GM21619 (cell line): ENCODE measurements at regions not wholly inside any gene's neighbourhood (a gene's known extent, or its start where the extent isn't known, plus 50 kb on each side); places are given as distances from the start of the nearest gene placed in this dataset.
"Not testable (repeated sequence)": the region's sequence is repeated elsewhere in the genome, so short reads cannot be mapped to it uniquely, and the experiment has no call there.

Experiments used
- ATAC-seq: cut with Tn5 transposase; IDR thresholded peaks from one replicate; pipeline ENCODE4 v1.9.1; 2021; ENCODE audit not compliant: unreplicated experiment

- no peak for ATAC-seq
These were observed 1921.9 kb upstream of the LRRTM1 start for GRCh38 chr2:82226441-82226840.

GRCh38 chr2:82224301-82224940, 1919.9 kb upstream of the LRRTM1 start:
- no peak for ATAC-seq

- no peak for ATAC-seq
These were observed 1910.7 kb upstream of the LRRTM1 start for GRCh38 chr2:82215212-82215611.

- no peak for ATAC-seq
These were observed 1894.9 kb upstream of the LRRTM1 start for GRCh38 chr2:82199493-82199852.

- ATAC-seq, result no peak
These were observed 1894.4 kb upstream of the LRRTM1 start for GRCh38 chr2:82198809-82199492.

- ATAC-seq, result no peak
These were observed 1877.7 kb upstream of the LRRTM1 start for GRCh38 chr2:82182270-82182669.

GRCh38 chr2:82175210-82175609, 1870.7 kb upstream of the LRRTM1 start:
- ATAC-seq, result not testable (repeated sequence)

- ATAC-seq, result no peak
These were observed 1867.9 kb upstream of the LRRTM1 start for GRCh38 chr2:82172483-82172882.

- ATAC-seq, result no peak
These were observed 1864.8 kb upstream of the LRRTM1 start for GRCh38 chr2:82169379-82169778.

GRCh38 chr2:82165377-82165776, 1860.8 kb upstream of the LRRTM1 start:
- ATAC-seq, result no peak

- no peak for ATAC-seq
These were observed 1853.6 kb upstream of the LRRTM1 start for GRCh38 chr2:82158150-82158549.

GRCh38 chr2:82155469-82155868, 1850.9 kb upstream of the LRRTM1 start:
- no peak for ATAC-seq

GRCh38 chr2:82143343-82143742, 1838.8 kb upstream of the LRRTM1 start:
- no peak for ATAC-seq

GRCh38 chr2:82139979-82140611, 1835.5 kb upstream of the LRRTM1 start:
- ATAC-seq, result no peak

- no peak for ATAC-seq
These were observed 1832.9 kb upstream of the LRRTM1 start for GRCh38 chr2:82137441-82137840.

- no peak for ATAC-seq
These were observed 1823.5 kb upstream of the LRRTM1 start for GRCh38 chr2:82128051-82128450.

- ATAC-seq, result no peak
These were observed 1820.1 kb upstream of the LRRTM1 start for GRCh38 chr2:82124629-82125028.

GRCh38 chr2:82120654-82121053, 1816.1 kb upstream of the LRRTM1 start:
- ATAC-seq, result no peak

GRCh38 chr2:82120115-82120514, 1815.6 kb upstream of the LRRTM1 start:
- no peak for ATAC-seq

GRCh38 chr2:82109418-82109817, 1804.9 kb upstream of the LRRTM1 start:
- no peak for ATAC-seq

GRCh38 chr2:82098617-82099016, 1794.1 kb upstream of the LRRTM1 start:
- no peak for ATAC-seq

- no peak for ATAC-seq
These were observed 1785.0 kb upstream of the LRRTM1 start for GRCh38 chr2:82089518-82089917.
